OCI-LY3 (cell line): ENCODE measurements at regions not wholly inside any gene's neighbourhood (a gene's known extent, or its start where the extent isn't known, plus 50 kb on each side); places are given as distances from the start of the nearest gene placed in this dataset.

Experiments
- CTCF ChIP-seq: fragments of 200-600, 300-600 bp; sonication (generic); IDR thresholded peaks from 2 replicates; pipeline ENCODE4 v1.5.1; 2014; ENCODE audit warnings: antibody characterized with exemption, low read length, low read depth
- EZH2phosphoT487 ChIP-seq: fragments of 200-600 bp; shearing (Covaris generic); IDR thresholded peaks from 2 replicates; pipeline ENCODE4 v1.6.1; 2018; ENCODE audit warnings: antibody characterized with exemption, mixed run types, low read depth

- TF ChIP-seq CTCF, result no peak
- TF ChIP-seq EZH2phosphoT487, result no peak
These were observed 227.9 kb upstream of the CHD1 start for GRCh38 chr5:99156688-99157087.
